Right cardiac atrium (tissue), 5 donors: ENCODE measurements at regions not wholly inside any gene's neighbourhood (a gene's known extent, or its start where the extent isn't known, plus 50 kb on each side); places are given as distances from the start of the nearest gene placed in this dataset.

Experiments
- ATAC-seq, 2 donors: fragments of 200-7000 bp; cut with Tn5 transposase; one replicate each; pipeline versions ENCODE4 v1.8.0 to v1.9.1; 2020; ENCODE audit warnings: moderate library complexity in 2 of 2, mild to moderate bottlenecking in 1 of 2
- DNase-seq, 3 donors: peaks; one replicate each; pipeline ENCODE4 v3.0.0-alpha.2; 2020
- H3K27ac ChIP-seq: one replicate; pipeline ENCODE4 v1.5.1; 2013; ENCODE audit warnings: mild to moderate bottlenecking, low read length, control low read depth, moderate library complexity
- H3K27me3 ChIP-seq: one replicate; pipeline ENCODE4 v1.6.1; 2013; ENCODE audit not compliant: control insufficient read depth, insufficient read depth
- H3K4me1 ChIP-seq: one replicate; pipeline ENCODE4 v1.6.1; 2013; ENCODE audit warnings: low read length; ENCODE audit not compliant: control insufficient read depth, insufficient read depth
- H3K4me3 ChIP-seq: one replicate; pipeline ENCODE4 v1.5.1; 2013; ENCODE audit warnings: low read length, control low read depth
- H3K9me3 ChIP-seq: one replicate; pipeline ENCODE4 v1.6.1; 2013; ENCODE audit warnings: low read length; ENCODE audit not compliant: control insufficient read depth
- WGBS: extraction: QIAGEN DNeasy Blood & Tissue Kit; methylation state at CpG from one replicate; pipeline ENCODE4 v1.1.7; 2013; 5-methylcytosine and 5-hydroxymethylcytosine counted together
- intact Hi-C, 4 donors: fragments of 100-400 bp; cut with DNase I; formaldehyde crosslinking; loops; one replicate each; pipeline versions ENCODE4 v1.11.0 to v1.14.0; 2022 to 2023
- donor health status: healthy with polysubstance abuse.
- donor health status: DM: no; HTN: yes; CAD: no.
- donor health status: DM: no; HTN: no; CAD: no.
- donor health status: DM: no; HTN: yes; CAD: no; lungs with severe emphysema.
- donor health status: DM: yes; HTN: yes; CAD: no.

DNA sequence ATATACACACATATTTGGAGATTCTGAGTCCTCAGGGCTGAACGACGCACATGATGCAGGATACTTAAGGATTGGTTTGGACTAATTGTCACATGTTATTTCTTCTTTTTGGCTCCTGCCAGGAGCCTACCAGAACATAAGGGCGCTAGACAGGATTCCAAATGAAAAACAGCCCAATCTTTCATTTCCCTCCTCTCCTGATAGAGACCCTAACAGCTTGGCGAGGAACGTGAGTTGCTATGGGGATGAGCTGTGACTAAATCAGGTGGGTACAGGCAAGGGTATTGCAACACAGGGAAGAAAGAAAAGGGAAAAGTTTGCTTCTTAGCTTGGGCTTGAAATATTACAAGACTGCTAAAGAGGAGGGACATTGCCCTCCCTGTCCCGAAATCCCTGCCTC lies 109.9 kb downstream of the AIPL1 start:
- Histone ChIP-seq H3K27me3 (no peaks in the 10 kb centered on the region), H3K27ac (no peak overlapping the region), H3K9me3 (no peaks in the 10 kb centered on the region), H3K4me1 (peaks cover 5% of the 10 kb centered on the region), H3K4me3 (no peak overlapping the region)
- intact Hi-C loops, result no loop called here
- DNase-seq, result no peak
- ATAC-seq, result no peak
- 72% methylated on average over 6 of the region's 6 CpGs for WGBS

GRCh38 chr17:6323626-6324356 lies 111.1 kb downstream of the AIPL1 start:
- Histone ChIP-seq H3K27me3 (no peaks in the 10 kb centered on the region), H3K9me3 (no peaks in the 10 kb centered on the region), H3K27ac (no peak overlapping the region), H3K4me3 (no peak overlapping the region), H3K4me1 (peaks cover 5% of the 10 kb centered on the region)
- intact Hi-C loops, result no loop called here
- no peak for DNase-seq
- ATAC-seq, result peak in 1 of 2 donors; percentile 32
- 49% methylated on average over 17 of the region's 17 CpGs for WGBS

DNA sequence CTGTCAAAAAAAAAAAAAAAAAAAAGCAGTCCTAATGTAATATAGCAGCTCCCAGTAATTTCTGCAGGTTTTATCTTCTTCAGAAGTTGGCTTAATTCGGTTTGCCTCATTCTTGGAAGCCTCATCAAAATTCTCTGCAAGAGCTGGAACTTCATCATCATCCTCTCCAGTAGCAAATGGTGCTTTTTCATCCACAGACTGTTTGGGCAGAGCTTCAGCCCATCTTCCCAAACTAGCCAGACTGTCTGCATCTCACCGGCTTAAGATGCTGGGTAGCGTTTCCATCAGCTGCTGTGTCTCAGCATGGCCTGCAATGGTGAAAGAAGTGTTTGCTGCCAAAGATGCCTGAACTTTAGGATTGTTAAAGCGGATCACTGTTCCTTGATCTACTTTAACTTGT lies 112.6 kb downstream of the AIPL1 start:
- DNase-seq (no peak), ATAC-seq (no peak)
- Histone ChIP-seq H3K4me1 (peaks cover 5% of the 10 kb centered on the region), H3K4me3 (no peak overlapping the region), H3K9me3 (no peaks in the 10 kb centered on the region), H3K27ac (no peak overlapping the region), H3K27me3 (no peaks in the 10 kb centered on the region)
- 80% methylated on average over 4 of the region's 4 CpGs for WGBS
- intact Hi-C loops, result no loop called here

- 81% methylated on average over 3 of the region's 3 CpGs for WGBS
- Histone ChIP-seq H3K9me3 (no peaks in the 10 kb centered on the region), H3K4me1 (no peaks in the 10 kb centered on the region), H3K27me3 (no peaks in the 10 kb centered on the region), H3K4me3 (no peak overlapping the region), H3K27ac (no peak overlapping the region)
- intact Hi-C loops, result no loop called here
- DNase-seq (no peak), ATAC-seq (no peak)
Measured at GRCh38 chr17:6314311-6314710, 120.6 kb downstream of the AIPL1 start.

DNA sequence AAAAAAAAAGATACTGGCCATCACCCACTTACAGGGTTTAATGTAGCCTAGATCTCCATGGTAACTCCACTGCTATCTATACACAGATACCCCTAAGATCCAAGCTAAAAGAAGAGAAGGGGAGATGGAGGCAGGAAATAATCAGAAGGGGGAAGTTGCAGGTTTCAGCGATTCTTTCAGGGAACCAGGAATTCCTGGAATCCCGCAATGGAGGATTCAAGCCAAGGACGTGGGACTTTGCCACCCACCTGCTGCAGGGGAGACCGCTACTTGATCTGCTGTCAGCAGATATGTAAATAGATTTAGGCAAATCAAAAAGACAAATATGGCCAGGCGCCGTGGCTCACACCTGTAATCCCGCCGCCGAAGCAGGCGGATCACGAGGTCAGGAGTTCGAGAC lies 121.1 kb downstream of the AIPL1 start:
- H3K4me3 ChIP-seq, result no peak overlapping the region
- no peaks in the 10 kb centered on the region for H3K4me1 ChIP-seq
- H3K9me3 ChIP-seq, result no peaks in the 10 kb centered on the region
- no peaks in the 10 kb centered on the region for H3K27me3 ChIP-seq
- intact Hi-C loops, result no loop called here
- ATAC-seq (no peak), DNase-seq (no peak)
- H3K27ac ChIP-seq, result no peak overlapping the region
- 87% methylated on average over 12 of the region's 12 CpGs for WGBS

- no peaks in the 10 kb centered on the region for H3K27me3 ChIP-seq
- no peak overlapping the region for H3K4me3 ChIP-seq
- no peak for ATAC-seq
- no peaks in the 10 kb centered on the region for H3K4me1 ChIP-seq
- H3K9me3 ChIP-seq, result peaks cover 2% of the 10 kb centered on the region
- no peak for DNase-seq
- intact Hi-C loops, result no loop called here
- H3K27ac ChIP-seq, result no peak overlapping the region
- 16% methylated on average over 4 of the region's 4 CpGs for WGBS
Measured at GRCh38 chr17:6306820-6307219, 128.1 kb downstream of the AIPL1 start.

GRCh38 chr17:6305613-6306360 lies 129.1 kb downstream of the AIPL1 start:
- H3K4me1 ChIP-seq, result no peaks in the 10 kb centered on the region
- DNase-seq (no peak), ATAC-seq (no peak)
- 65% methylated on average over 11 of the region's 11 CpGs for WGBS
- intact Hi-C loops, result no loop called here
- H3K27me3 ChIP-seq, result no peaks in the 10 kb centered on the region
- H3K9me3 ChIP-seq, result peaks cover 2% of the 10 kb centered on the region
- H3K27ac ChIP-seq, result no peak overlapping the region
- no peak overlapping the region for H3K4me3 ChIP-seq

- intact Hi-C loops, result no loop called here
- 39% methylated on average over 3 of the region's 3 CpGs for WGBS
- no peak for ATAC-seq
Measured at GRCh38 chr17:6304894-6305612, 129.9 kb downstream of the AIPL1 start.

DNA sequence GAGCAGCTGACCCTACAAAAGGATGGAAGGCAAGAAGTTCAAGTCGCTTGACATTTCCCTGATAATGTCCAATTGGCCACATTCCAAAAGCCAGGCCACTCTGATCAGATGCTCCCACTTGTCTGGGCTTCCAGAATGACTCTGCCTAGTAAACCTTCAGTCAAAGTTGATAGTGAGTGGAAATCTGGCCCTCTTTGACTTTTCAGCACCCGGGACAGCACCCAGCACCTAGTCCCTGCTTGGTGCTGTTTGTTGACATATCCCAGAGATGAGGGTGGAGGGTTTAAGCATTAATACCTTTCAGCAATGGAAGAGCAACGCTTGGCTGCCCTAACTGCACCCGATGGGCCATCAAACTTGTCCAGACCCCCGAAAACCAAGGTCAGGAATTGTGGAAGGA lies 131.3 kb downstream of the AIPL1 start:
- no peak overlapping the region for H3K4me3 ChIP-seq
- WGBS, result 5% methylated on average over 5 of the region's 5 CpGs
- H3K4me1 ChIP-seq, result no peaks in the 10 kb centered on the region
- no peaks in the 10 kb centered on the region for H3K27me3 ChIP-seq
- intact Hi-C loops, result no loop called here
- ATAC-seq (no peak), DNase-seq (peak in 1 of 3 donors; percentile 13)
- H3K9me3 ChIP-seq, result peaks cover 2% of the 10 kb centered on the region
- no peak overlapping the region for H3K27ac ChIP-seq

More at GRCh38 chr17:6304894-6305612, 129.9 kb downstream of the AIPL1 start:
- no peak for DNase-seq
- peaks cover 2% of the 10 kb centered on the region for H3K9me3 ChIP-seq
- H3K4me1 ChIP-seq, result no peaks in the 10 kb centered on the region
- no peak overlapping the region for H3K4me3 ChIP-seq
- H3K27me3 ChIP-seq, result no peaks in the 10 kb centered on the region
- no peak overlapping the region for H3K27ac ChIP-seq

- intact Hi-C loops, result no loop called here
- Histone ChIP-seq H3K27ac (no peak overlapping the region), H3K9me3 (no peaks in the 10 kb centered on the region), H3K27me3 (no peaks in the 10 kb centered on the region), H3K4me1 (no peaks in the 10 kb centered on the region), H3K4me3 (no peak overlapping the region)
- WGBS, result 85% methylated on average over 6 of the region's 6 CpGs
- DNase-seq (no peak), ATAC-seq (no peak)
Measured at GRCh38 chr17:6299275-6299674, 135.6 kb downstream of the AIPL1 start.

DNA sequence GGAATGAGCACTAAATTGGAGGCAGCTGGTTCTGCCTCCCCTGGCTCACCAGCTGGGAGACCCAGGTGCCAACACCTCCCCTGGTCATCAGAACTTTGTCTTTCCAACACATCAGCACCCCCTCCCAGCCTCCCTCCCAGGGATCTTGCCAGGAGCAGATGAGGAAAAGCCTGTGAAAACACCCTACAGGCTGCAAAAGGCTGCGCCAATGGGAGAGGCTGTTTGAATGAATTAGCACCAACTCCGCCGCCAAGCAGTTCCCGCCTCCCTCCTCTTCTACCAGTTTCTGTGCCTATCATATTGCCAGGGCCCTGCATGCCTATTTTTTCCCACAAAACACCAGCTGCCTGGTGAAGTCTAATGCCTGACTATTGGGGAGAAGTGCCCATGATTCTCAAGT lies 137.0 kb downstream of the AIPL1 start:
- Histone ChIP-seq H3K27ac (no peak overlapping the region), H3K4me1 (no peaks in the 10 kb centered on the region), H3K4me3 (no peak overlapping the region), H3K27me3 (no peaks in the 10 kb centered on the region), H3K9me3 (no peaks in the 10 kb centered on the region)
- DNase-seq (no peak), ATAC-seq (no peak)
- WGBS, result 69% methylated on average over 4 of the region's 4 CpGs
- intact Hi-C loops, result no loop called here
